ENCODE measurements at regions not wholly inside any gene's neighbourhood (a gene's known extent, or its start where the extent isn't known, plus 50 kb on each side); places are given as distances from the start of the nearest gene placed in this dataset.

DNA sequence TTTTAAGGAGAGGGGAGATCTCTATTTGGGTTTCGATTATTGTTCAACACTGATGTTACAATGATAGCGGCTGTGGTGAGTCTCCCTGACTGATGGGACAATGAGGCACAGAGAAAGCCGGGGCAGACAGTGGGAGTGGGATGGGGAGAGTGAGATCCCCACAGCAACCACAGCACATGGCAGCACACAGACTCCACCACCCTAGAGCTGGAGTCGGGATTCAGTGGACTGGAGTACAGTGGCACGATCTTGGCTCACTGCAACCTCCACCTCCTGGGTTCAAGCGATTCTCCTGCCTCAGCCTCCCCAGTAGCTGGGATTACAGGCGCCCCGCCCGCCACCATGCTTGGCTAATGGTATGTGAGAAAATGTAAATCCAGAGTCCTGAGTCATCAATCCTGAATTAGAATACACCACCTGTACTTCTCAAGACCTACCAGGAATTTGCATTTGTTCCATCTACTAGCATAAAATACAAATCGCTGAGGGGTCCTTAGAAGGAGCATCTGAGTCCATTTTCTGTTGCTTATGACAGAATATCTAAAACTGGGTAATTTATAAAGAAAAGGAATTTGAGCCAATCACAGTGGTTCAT is 125.8 kb downstream of the TOMM20 start:
- Histone ChIP-seq H3K4me3 (ENCODE audit: low read length) (no peak overlapping the region), H3K9me3 (replicated peaks; ENCODE audit: control insufficient read depth, low read depth, low read length) (peaks cover 5% of the 10 kb centered on the region), H3K36me3 (ENCODE audit: control insufficient read depth, insufficient read depth, low read length) (no peaks in the 10 kb centered on the region), H3K4me1 (ENCODE audit: control insufficient read depth, insufficient read depth, low read length) (peaks cover 19% of the 10 kb centered on the region), H3K27ac (ENCODE audit: low read length) (no peak overlapping the region), H3K27me3 (ENCODE audit: control insufficient read depth, insufficient read depth, low read length) (no peaks in the 10 kb centered on the region)
- no peak for DNase-seq
- WGBS (ENCODE audit: insufficient coverage), result no CpG with 5 or more reads among the region's 10 CpGs

DNA sequence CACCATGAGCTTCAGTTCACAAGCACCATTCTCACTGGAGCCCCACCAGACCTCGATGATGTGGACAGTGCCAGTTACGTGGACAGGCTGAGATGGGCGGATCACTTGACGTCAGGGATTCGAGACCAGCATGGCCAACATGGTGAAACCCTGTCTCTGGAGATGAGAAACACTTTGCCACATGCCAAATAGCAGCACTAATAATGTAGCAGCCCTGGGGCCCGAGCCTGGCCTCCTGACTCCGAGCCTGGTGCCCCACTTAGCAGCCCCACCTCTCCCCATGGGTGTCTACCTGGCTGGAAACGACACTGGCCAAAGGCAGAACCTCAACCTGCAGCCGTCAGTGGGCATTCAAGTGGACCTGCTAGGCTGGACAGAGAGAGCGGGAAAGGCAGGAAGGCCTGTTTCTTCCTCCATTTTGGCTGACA is 129.1 kb downstream of the TOMM20 start:
- no peak for DNase-seq
- Histone ChIP-seq H3K27me3 (ENCODE audit: control insufficient read depth, insufficient read depth, low read length) (no peaks in the 10 kb centered on the region), H3K4me1 (ENCODE audit: control insufficient read depth, insufficient read depth, low read length) (peaks cover 29% of the 10 kb centered on the region), H3K4me3 (ENCODE audit: low read length) (no peak overlapping the region), H3K27ac (ENCODE audit: low read length) (peak overlapping the region; percentile 96), H3K36me3 (ENCODE audit: control insufficient read depth, insufficient read depth, low read length) (no peaks in the 10 kb centered on the region), H3K9me3 (replicated peaks; ENCODE audit: control insufficient read depth, low read depth, low read length) (no peaks in the 10 kb centered on the region)
- WGBS (ENCODE audit: insufficient coverage), result 96% methylated on average over 8 of the region's 10 CpGs

DNA sequence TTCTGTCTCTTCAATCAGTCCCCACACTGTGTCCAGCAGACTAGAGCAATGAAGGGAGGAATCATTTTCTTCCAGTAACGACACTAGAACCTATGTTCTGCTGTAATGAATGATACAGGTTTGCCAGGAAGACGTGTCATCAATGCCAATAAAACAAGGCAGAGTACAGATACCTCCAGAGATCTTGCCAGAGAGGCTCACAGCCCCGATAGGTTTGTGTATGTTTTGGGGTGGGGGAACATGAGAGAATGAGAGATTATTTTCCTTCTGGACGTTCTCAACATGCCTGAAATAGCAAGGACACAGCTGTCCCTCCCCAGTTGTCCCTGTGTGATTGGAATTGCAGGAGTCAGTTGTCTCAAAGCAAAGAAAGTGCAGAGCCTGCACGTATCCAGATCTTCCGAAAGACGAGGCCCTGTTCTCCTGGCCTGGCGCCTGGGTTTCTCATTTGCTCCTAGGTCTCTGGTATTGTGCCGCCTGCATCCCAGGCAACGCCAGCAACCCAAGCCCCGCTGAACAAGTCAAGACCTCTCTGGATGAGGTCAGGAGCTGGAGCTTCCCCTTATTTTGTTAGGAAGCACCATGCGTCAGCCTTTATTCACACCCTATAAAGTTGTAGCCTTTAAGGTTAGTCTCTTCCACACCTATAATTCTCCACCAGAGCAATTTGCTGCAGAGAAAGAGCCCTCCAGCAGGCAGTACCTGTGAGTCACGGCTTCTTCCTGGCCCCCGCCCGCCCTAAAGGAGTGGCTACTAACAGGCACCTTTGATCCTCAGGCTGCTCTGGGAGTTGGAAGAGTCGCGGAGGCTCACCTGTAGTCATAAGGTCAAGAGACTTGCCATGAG is 130.5 kb downstream of the TOMM20 start:
- 56% methylated on average over 8 of the region's 17 CpGs for WGBS (ENCODE audit: insufficient coverage)
- H3K4me3 ChIP-seq (ENCODE audit: low read length), result no peak overlapping the region
- no peaks in the 10 kb centered on the region for H3K36me3 ChIP-seq (ENCODE audit: control insufficient read depth, insufficient read depth, low read length)
- no peaks in the 10 kb centered on the region for H3K27me3 ChIP-seq (ENCODE audit: control insufficient read depth, insufficient read depth, low read length)
- H3K9me3 ChIP-seq (replicated peaks; ENCODE audit: control insufficient read depth, low read depth, low read length), result no peaks in the 10 kb centered on the region
- peaks cover 29% of the 10 kb centered on the region for H3K4me1 ChIP-seq (ENCODE audit: control insufficient read depth, insufficient read depth, low read length)
- DNase-seq, result peak; percentile 92
- peak overlapping the region; percentile 96 for H3K27ac ChIP-seq (ENCODE audit: low read length)

DNA sequence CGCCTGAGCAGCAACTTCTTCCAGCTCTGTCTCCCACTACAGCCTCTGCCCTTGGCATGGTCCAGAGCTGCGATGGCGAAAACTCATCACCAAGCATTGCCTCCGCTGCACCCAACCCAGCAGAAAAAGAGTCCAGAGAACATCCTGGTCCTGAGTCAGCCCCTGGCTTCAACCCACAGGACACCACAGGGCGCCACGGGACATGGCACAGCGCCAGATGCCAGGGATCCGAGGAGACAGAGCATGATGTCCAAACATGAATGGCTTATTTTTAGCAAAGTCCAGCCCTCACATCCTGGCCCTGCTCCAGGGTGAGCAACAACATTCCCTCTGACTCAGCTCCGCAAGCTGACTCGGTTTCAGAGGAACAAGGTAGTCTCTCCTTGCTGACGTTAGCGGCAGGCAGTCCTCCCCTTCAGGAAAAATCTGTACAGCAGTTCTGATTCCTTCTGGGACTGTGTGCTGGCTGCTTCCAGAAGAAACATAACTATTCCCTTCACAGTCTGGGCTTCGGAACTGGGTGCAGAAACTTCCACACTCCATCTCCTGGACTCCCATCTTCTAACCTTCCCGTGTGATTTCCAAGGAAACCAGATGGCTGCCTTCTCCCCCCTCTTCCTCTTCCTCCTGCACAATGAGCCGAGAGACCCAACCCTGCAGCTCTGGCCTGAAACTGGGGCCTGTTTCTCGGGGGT is 131.3 kb downstream of the TOMM20 start:
- no peaks in the 10 kb centered on the region for H3K36me3 ChIP-seq (ENCODE audit: control insufficient read depth, insufficient read depth, low read length)
- no peaks in the 10 kb centered on the region for H3K27me3 ChIP-seq (ENCODE audit: control insufficient read depth, insufficient read depth, low read length)
- DNase-seq, result peak; percentile 95
- H3K27ac ChIP-seq (ENCODE audit: low read length), result peak overlapping the region; percentile 96
- WGBS (ENCODE audit: insufficient coverage), result 29% methylated on average over 14 of the region's 16 CpGs
- H3K4me1 ChIP-seq (ENCODE audit: control insufficient read depth, insufficient read depth, low read length), result peaks cover 29% of the 10 kb centered on the region
- no peaks in the 10 kb centered on the region for H3K9me3 ChIP-seq (replicated peaks; ENCODE audit: control insufficient read depth, low read depth, low read length)
- H3K4me3 ChIP-seq (ENCODE audit: low read length), result no peak overlapping the region

DNA sequence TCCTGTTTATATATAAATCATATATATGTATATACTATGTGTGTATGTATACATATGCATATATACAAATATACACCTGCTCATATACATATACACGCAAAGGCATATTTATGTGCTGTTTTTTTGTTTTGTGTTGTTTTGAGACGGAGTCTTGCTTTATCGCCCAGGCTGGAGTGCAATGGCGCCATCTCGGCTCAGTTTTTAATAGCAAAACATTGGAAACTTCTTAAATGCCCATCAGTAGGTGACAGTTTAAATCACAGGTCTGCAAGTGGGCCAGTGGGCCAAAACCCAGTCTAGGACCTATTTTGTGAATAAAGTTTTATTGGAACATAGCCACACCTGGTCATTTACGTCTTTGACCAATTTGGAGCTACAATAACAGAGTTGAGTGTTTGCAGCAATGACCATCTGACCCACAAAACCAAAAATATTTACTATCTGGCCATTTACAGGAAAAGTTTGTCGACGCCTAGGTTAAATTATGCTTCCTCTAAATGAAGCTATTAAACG is 132.3 kb downstream of the TOMM20 start:
- WGBS (ENCODE audit: insufficient coverage), result no CpG with 5 or more reads among the region's 9 CpGs
- no peak overlapping the region for H3K27ac ChIP-seq (ENCODE audit: low read length)
- peaks cover 29% of the 10 kb centered on the region for H3K4me1 ChIP-seq (ENCODE audit: control insufficient read depth, insufficient read depth, low read length)
- H3K36me3 ChIP-seq (ENCODE audit: control insufficient read depth, insufficient read depth, low read length), result no peaks in the 10 kb centered on the region
- H3K27me3 ChIP-seq (ENCODE audit: control insufficient read depth, insufficient read depth, low read length), result no peaks in the 10 kb centered on the region
- no peaks in the 10 kb centered on the region for H3K9me3 ChIP-seq (replicated peaks; ENCODE audit: control insufficient read depth, low read depth, low read length)
- H3K4me3 ChIP-seq (ENCODE audit: low read length), result no peak overlapping the region
- DNase-seq, result no peak

DNA sequence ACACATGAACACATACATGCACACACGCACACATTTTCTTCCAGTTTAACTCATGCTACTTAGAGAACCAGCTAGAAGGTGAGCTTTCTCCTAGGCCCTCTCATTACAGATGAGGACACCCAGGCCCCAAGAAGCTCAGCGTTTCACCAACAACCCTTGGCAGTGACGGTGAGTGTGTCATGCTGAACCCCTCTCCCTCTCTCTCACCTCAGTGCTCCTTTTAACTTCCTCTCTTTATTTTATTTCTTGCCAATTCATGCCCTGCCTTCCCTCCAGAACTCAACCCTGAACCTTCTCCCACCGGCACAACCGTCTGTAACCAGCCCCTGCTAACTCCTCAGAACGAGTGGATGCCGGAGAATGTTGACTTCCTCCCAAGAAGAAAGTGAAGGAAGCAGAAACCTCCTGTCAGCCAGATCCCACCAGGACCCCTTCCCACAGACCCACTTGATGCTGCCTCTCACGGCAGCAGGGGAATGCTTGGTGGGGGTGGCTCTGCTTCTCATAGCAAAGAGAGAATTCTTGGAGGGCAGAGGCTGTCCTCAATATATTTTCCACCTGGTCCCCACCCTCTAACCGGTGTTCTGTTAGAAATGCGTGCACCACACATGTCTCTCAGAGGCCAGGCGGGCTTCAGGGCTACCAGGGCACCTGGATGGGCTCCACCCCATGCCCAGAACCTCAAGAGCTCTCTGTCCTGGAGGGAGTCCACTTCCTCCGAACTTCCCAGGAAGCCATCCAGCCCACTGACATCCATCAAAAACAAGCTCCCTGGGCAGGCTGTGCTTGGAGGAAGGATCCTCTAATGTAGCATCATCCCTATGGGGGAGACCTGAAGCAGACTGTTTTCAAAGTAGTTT is 134.0 kb downstream of the TOMM20 start:
- Histone ChIP-seq H3K36me3 (ENCODE audit: control insufficient read depth, insufficient read depth, low read length) (no peaks in the 10 kb centered on the region), H3K27me3 (ENCODE audit: control insufficient read depth, insufficient read depth, low read length) (no peaks in the 10 kb centered on the region), H3K4me3 (ENCODE audit: low read length) (no peak overlapping the region), H3K4me1 (ENCODE audit: control insufficient read depth, insufficient read depth, low read length) (peaks cover 26% of the 10 kb centered on the region), H3K27ac (ENCODE audit: low read length) (no peak overlapping the region), H3K9me3 (replicated peaks; ENCODE audit: control insufficient read depth, low read depth, low read length) (no peaks in the 10 kb centered on the region)
- WGBS (ENCODE audit: insufficient coverage), result 55% methylated on average over 7 of the region's 12 CpGs
- no peak for DNase-seq

DNA sequence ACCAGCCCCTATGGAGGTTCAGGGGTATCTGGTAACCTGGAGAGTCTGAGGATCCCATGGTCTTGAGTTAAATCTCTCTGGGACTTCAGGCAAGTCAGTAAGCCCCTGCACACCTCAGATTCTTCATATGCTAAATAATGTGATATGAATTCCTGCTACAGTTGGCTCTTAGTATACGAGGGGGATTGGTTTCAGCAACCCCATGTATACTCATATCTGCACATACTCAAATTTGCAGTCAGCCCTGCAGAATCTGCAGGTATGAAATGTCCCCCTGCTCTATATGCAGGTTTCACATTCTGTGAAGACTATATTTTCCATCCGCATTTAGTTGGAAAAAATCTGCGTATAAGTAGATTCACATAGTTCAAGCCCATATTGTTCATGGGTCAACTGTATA is 136.6 kb downstream of the TOMM20 start:
- WGBS (ENCODE audit: insufficient coverage), result no CpG with 5 or more reads among the region's 3 CpGs
- H3K27ac ChIP-seq (ENCODE audit: low read length), result no peak overlapping the region
- no peak for DNase-seq
- no peaks in the 10 kb centered on the region for H3K27me3 ChIP-seq (ENCODE audit: control insufficient read depth, insufficient read depth, low read length)
- H3K4me3 ChIP-seq (ENCODE audit: low read length), result no peak overlapping the region
- peaks cover 12% of the 10 kb centered on the region for H3K4me1 ChIP-seq (ENCODE audit: control insufficient read depth, insufficient read depth, low read length)
- H3K36me3 ChIP-seq (ENCODE audit: control insufficient read depth, insufficient read depth, low read length), result no peaks in the 10 kb centered on the region
- H3K9me3 ChIP-seq (replicated peaks; ENCODE audit: control insufficient read depth, low read depth, low read length), result no peaks in the 10 kb centered on the region

DNA sequence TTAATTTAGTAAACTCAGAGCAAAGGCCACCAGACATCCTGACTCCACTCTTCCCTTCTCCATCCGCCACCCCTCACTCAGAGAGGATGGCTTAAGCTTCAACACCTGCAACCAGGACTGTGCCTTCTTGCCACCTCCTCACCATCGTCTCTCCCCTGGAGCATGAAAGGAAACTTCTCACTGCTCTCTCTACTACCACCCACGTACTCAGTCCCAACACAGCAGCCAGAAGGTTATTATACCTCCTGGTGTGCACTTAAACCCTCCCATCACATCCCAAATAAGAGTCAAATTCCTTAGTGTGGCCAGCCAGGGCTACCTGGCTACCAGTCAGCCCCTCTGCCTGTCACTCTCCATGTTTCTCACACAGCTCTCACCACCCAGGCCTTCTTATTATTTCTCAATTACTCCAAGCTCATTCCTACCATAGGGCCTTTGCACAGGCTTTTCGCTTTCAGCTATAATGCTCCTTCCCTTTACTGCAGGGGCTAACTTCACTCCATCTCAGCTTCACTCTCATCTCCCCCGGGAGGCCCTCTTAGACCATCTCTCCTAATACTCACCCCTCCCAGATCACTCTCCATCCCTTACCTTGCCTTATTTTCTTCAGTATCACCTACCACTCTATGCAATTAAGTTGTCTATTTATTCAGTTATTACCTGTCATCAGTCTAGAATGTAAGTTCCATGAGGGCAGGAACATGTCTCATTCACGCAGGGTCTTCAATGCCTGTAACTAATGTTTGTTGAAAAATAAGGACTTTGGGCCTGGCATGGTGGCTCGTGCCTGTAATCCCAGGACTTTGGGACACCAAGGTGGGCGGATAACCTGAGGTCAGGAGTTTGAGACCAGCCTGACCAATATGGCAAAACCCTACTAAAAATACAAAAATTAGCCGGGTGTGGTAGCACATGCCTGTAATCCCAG is 137.5 kb downstream of the TOMM20 start:
- H3K36me3 ChIP-seq (ENCODE audit: control insufficient read depth, insufficient read depth, low read length), result no peaks in the 10 kb centered on the region
- H3K9me3 ChIP-seq (replicated peaks; ENCODE audit: control insufficient read depth, low read depth, low read length), result no peaks in the 10 kb centered on the region
- H3K4me3 ChIP-seq (ENCODE audit: low read length), result no peak overlapping the region
- no peaks in the 10 kb centered on the region for H3K27me3 ChIP-seq (ENCODE audit: control insufficient read depth, insufficient read depth, low read length)
- peaks cover 14% of the 10 kb centered on the region for H3K4me1 ChIP-seq (ENCODE audit: control insufficient read depth, insufficient read depth, low read length)
- DNase-seq, result no peak
- WGBS (ENCODE audit: insufficient coverage), result 89% methylated on average over 8 of the region's 9 CpGs
- no peak overlapping the region for H3K27ac ChIP-seq (ENCODE audit: low read length)

DNA sequence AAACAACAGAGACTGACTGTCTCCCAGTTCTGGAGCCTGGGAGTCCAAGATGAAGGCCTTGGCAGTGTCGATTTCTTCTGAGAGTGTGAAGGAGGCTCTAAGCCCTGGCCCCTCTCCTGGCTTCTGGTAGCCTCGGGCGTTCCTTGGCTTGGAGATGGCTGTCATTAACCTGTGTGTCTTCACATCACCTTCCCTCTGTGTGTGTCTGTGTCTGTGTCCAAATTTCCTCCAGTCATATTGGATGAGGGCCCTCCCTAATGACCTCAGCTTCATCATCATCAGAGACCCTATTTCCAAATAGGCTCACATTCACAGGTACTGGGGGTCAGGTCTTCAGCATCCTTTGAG is 138.3 kb downstream of the TOMM20 start:
- no peaks in the 10 kb centered on the region for H3K9me3 ChIP-seq (replicated peaks; ENCODE audit: control insufficient read depth, low read depth, low read length)
- H3K27ac ChIP-seq (ENCODE audit: low read length), result no peak overlapping the region
- no CpG with 5 or more reads among the region's 3 CpGs for WGBS (ENCODE audit: insufficient coverage)

More for the DNA sequence above, 138.3 kb downstream of the TOMM20 start:
- no peak for DNase-seq
- H3K27me3 ChIP-seq (ENCODE audit: control insufficient read depth, insufficient read depth, low read length), result no peaks in the 10 kb centered on the region
- H3K4me3 ChIP-seq (ENCODE audit: low read length), result no peak overlapping the region
- no peaks in the 10 kb centered on the region for H3K36me3 ChIP-seq (ENCODE audit: control insufficient read depth, insufficient read depth, low read length)
- peaks cover 14% of the 10 kb centered on the region for H3K4me1 ChIP-seq (ENCODE audit: control insufficient read depth, insufficient read depth, low read length)
